ENCODE measurements at regions not wholly inside any gene's neighbourhood (a gene's known extent, or its start where the extent isn't known, plus 50 kb on each side); places are given as distances from the start of the nearest gene placed in this dataset.
"Not testable (repeated sequence)": the region's sequence is repeated elsewhere in the genome, so short reads cannot be mapped to it uniquely, and the experiment has no call there.

GRCh38 chr2:57696016-57696415 is 350.6 kb upstream of the VRK2 start:
- H3K9me3 ChIP-seq = peaks cover 0 to 5% (median 2%) of the 10 kb centered on the region in 3 donors
- no peaks in the 10 kb centered on the region for H3K27me3 ChIP-seq
- DNase-seq = no peak
- intact Hi-C loops (cut with DNase I; ENCODE audit: low total_unique reads) = no loop called here
- no peaks in the 10 kb centered on the region for H3K36me3 ChIP-seq
- H3K4me3 ChIP-seq = no peak overlapping the region
- H3K27ac ChIP-seq = no peak overlapping the region
- TF ChIP-seq CTCF (IDR thresholded peaks at IDR 0.05) = no peak
- no peaks in the 10 kb centered on the region for H3K4me1 ChIP-seq

GRCh38 chr2:57698392-57698791 is 348.2 kb upstream of the VRK2 start:
- intact Hi-C loops (cut with DNase I; ENCODE audit: low total_unique reads) = no loop called here
- no peak for TF ChIP-seq CTCF (IDR thresholded peaks at IDR 0.05)
- H3K4me3 ChIP-seq = no peak overlapping the region
- no peaks in the 10 kb centered on the region for H3K4me1 ChIP-seq
- no peak overlapping the region for H3K27ac ChIP-seq
- no peaks in the 10 kb centered on the region for H3K9me3 ChIP-seq
- no peaks in the 10 kb centered on the region for H3K27me3 ChIP-seq
- DNase-seq = no peak
- H3K36me3 ChIP-seq = no peaks in the 10 kb centered on the region

GRCh38 chr2:57698935-57699449 is 347.6 kb upstream of the VRK2 start:
- no peak for DNase-seq
- H3K36me3 ChIP-seq = no peaks in the 10 kb centered on the region
- H3K27me3 ChIP-seq = no peaks in the 10 kb centered on the region
- no peak overlapping the region for H3K4me3 ChIP-seq
- intact Hi-C loops (cut with DNase I; ENCODE audit: low total_unique reads) = no loop called here
- no peak for TF ChIP-seq CTCF (IDR thresholded peaks at IDR 0.05)
- H3K9me3 ChIP-seq = no peaks in the 10 kb centered on the region
- no peaks in the 10 kb centered on the region for H3K4me1 ChIP-seq
- H3K27ac ChIP-seq = no peak overlapping the region

GRCh38 chr2:57701391-57701791 is 345.2 kb upstream of the VRK2 start:
- no peak for DNase-seq
- no peaks in the 10 kb centered on the region for H3K36me3 ChIP-seq
- H3K9me3 ChIP-seq = no peaks in the 10 kb centered on the region
- H3K4me1 ChIP-seq = no peaks in the 10 kb centered on the region
- H3K27me3 ChIP-seq = no peaks in the 10 kb centered on the region
- no peak overlapping the region for H3K27ac ChIP-seq
- intact Hi-C loops (cut with DNase I; ENCODE audit: low total_unique reads) = no loop called here
- TF ChIP-seq CTCF (IDR thresholded peaks at IDR 0.05) = no peak
- H3K4me3 ChIP-seq = no peak overlapping the region

- no peak overlapping the region for H3K27ac ChIP-seq
- no peak for TF ChIP-seq CTCF (IDR thresholded peaks at IDR 0.05)
- H3K9me3 ChIP-seq = no peaks in the 10 kb centered on the region
- H3K36me3 ChIP-seq = no peaks in the 10 kb centered on the region
- peaks cover 0 to 17% (median 1%) of the 10 kb centered on the region in 4 donors for H3K4me1 ChIP-seq
- intact Hi-C loops (cut with DNase I; ENCODE audit: low total_unique reads) = no loop called here
- no peak overlapping the region for H3K4me3 ChIP-seq
- no peak for DNase-seq
- no peaks in the 10 kb centered on the region for H3K27me3 ChIP-seq
Measured at GRCh38 chr2:57703407-57703806, 343.2 kb upstream of the VRK2 start.

GRCh38 chr2:57707794-57708193 is 338.8 kb upstream of the VRK2 start:
- intact Hi-C loops (cut with DNase I; ENCODE audit: low total_unique reads); H3K9me3 ChIP-seq; H3K27me3 ChIP-seq; H3K4me3 ChIP-seq; H3K36me3 ChIP-seq: not testable (repeated sequence)
- H3K4me1 ChIP-seq = peaks cover 0 to 27% (median 1%) of the 10 kb centered on the region in 4 donors
- peak overlapping the region in 1 of 2 donors; percentile 20 for H3K27ac ChIP-seq
- DNase-seq = peak in 1 of 2 donors; percentile 67

Measured in tibial artery (tissue), 4 donors.